H1 (cell line): ENCODE measurements at regions not wholly inside any gene's neighbourhood (a gene's known extent, or its start where the extent isn't known, plus 50 kb on each side); places are given as distances from the start of the nearest gene placed in this dataset.

Experiments used
- CTCF ChIA-PET: fragments of 300-600 bp; sonication (Branson Sonifier 250); formaldehyde crosslinking; loops from one replicate; lab custom pipeline; 2021; ENCODE audit not compliant: partially characterized antibody; lab: Charles Lee
- POLR2A ChIA-PET: fragments of 300-600 bp; sonication (Branson Sonifier 250); formaldehyde crosslinking; loops from one replicate; lab custom pipeline; 2021; ENCODE audit warnings: inconsistent platforms; ENCODE audit not compliant: partially characterized antibody; lab: Charles Lee
- DNase-seq, 2 experiments: peaks; one replicate each; pipeline versions ENCODE4 v3.0.0 to v3.0.0-alpha.2; 2010 to 2022; ENCODE audit warnings: low spot score in 2 of 2, low read depth in 1 of 2, mixed read lengths in 1 of 2
- FAIRE-seq: peaks from 2 replicates; lab custom pipeline; 2011; peaks lifted over from hg19 to GRCh38; lab: Jason Lieb, UNC
- H2AFZ ChIP-seq: 2 replicates; pipeline ENCODE4 v1.8.1; 2012; ENCODE audit warnings: low read length, inconsistent platforms
- H2AK5ac ChIP-seq: 2 replicates; pipeline ENCODE4 v1.6.1; 2013; ENCODE audit warnings: low read depth, low read length
- H2BK120ac ChIP-seq: replicated peaks from 2 replicates; pipeline ENCODE3; 2013; ENCODE audit warnings: low read depth, low read length, inconsistent platforms
- H2BK12ac ChIP-seq: 2 replicates; pipeline ENCODE4 v1.6.1; 2013; ENCODE audit warnings: low read depth, low read length
- H2BK15ac ChIP-seq: 2 replicates; pipeline ENCODE4 v1.6.1; 2013; ENCODE audit warnings: low read length
- H2BK20ac ChIP-seq: 2 replicates; pipeline ENCODE4 v1.6.1; 2013; ENCODE audit warnings: low read length
- H2BK5ac ChIP-seq: 2 replicates; pipeline ENCODE4 v1.6.1; 2013; ENCODE audit warnings: low read depth, low read length
- H3K14ac ChIP-seq: 2 replicates; pipeline ENCODE4 v1.6.1; 2013; ENCODE audit warnings: inconsistent platforms; ENCODE audit not compliant: insufficient read length
- H3K18ac ChIP-seq: 2 replicates; pipeline ENCODE4 v1.6.1; 2013; ENCODE audit warnings: low read length; ENCODE audit errors: extremely low read depth
- H3K23ac ChIP-seq: 2 replicates; pipeline ENCODE4 v1.6.1; 2013; ENCODE audit warnings: inconsistent platforms; ENCODE audit not compliant: insufficient read length
- H3K23me2 ChIP-seq: 2 replicates; pipeline ENCODE4 v1.6.1; 2013; ENCODE audit warnings: low read depth, low read length
- H3K27ac ChIP-seq: 2 replicates; pipeline ENCODE4 v1.6.1; 2011; ENCODE audit warnings: low read depth, low read length, inconsistent platforms
- H3K27me3 ChIP-seq, 4 experiments: replicated peaks in 1 of 4; 1 replicate in 1 of 4; 2 replicates in 3 of 4; pipeline versions ENCODE4 v1.6.1 to v1.8.1; 2011 to 2013; ENCODE audit warnings: low read length in 3 of 4, mild to moderate bottlenecking in 3 of 4, inconsistent platforms in 2 of 4, mixed read lengths in 2 of 4, moderate library complexity in 1 of 4; ENCODE audit not compliant: control insufficient read depth in 3 of 4, insufficient read depth in 3 of 4; ENCODE audit errors: extremely low read depth in 1 of 4
- H3K36me3 ChIP-seq, 4 experiments: 2 replicates each; pipeline versions ENCODE4 v1.6.1 to v1.8.1; 2011 to 2013; ENCODE audit warnings: mild to moderate bottlenecking in 4 of 4, low read length in 3 of 4, moderate library complexity in 2 of 4, control low read depth in 1 of 4, inconsistent platforms in 1 of 4; ENCODE audit not compliant: insufficient read depth in 4 of 4, control insufficient read depth in 2 of 4
- H3K4ac ChIP-seq: replicated peaks from 2 replicates; pipeline ENCODE3; 2013; ENCODE audit warnings: low read length, low read depth, mixed read lengths, inconsistent platforms; ENCODE audit not compliant: insufficient read length
- H3K4me1 ChIP-seq, 4 experiments: replicated peaks in 1 of 4; 1 replicate in 1 of 4; 2 replicates in 3 of 4; pipeline versions ENCODE4 v1.6.1 to v1.8.1; 2011 to 2013; ENCODE audit warnings: low read length in 3 of 4, inconsistent platforms in 2 of 4, mixed read lengths in 1 of 4; ENCODE audit not compliant: insufficient read depth in 4 of 4, control insufficient read depth in 3 of 4
- H3K4me2 ChIP-seq, 2 experiments: 2 replicates each; pipeline versions ENCODE4 v1.6.1 to v1.8.1; 2011 to 2013; ENCODE audit warnings: low read depth in 2 of 2, low read length in 2 of 2, control low read depth in 1 of 2, inconsistent platforms in 1 of 2, mild to moderate bottlenecking in 1 of 2; ENCODE audit not compliant: insufficient read depth in 1 of 2
- H3K4me3 ChIP-seq, 4 experiments: fragments of 200-600, 300-600 bp in 1 of 4; sonication (generic), shearing (Covaris generic), sonication (Bioruptor Twin) in 1 of 4; 2 replicates each; pipeline versions ENCODE4 v1.5.1 to v1.8.1; 2011 to 2016; ENCODE audit warnings: low read length in 4 of 4, low read depth in 3 of 4, control low read depth in 2 of 4, inconsistent platforms in 2 of 4, mild to moderate bottlenecking in 2 of 4, mixed read lengths in 1 of 4, moderate library complexity in 1 of 4; ENCODE audit not compliant: insufficient read depth in 2 of 4; ENCODE audit errors: extremely low read depth in 1 of 4
- H3K56ac ChIP-seq: replicated peaks from 2 replicates; pipeline ENCODE3; 2013; ENCODE audit warnings: low read depth, mild to moderate bottlenecking, mixed read lengths, low read length, inconsistent platforms; ENCODE audit not compliant: insufficient read length
- H3K79me1 ChIP-seq: 2 replicates; pipeline ENCODE4 v1.6.1; 2013; ENCODE audit warnings: low read depth, low read length, control low read depth
- H3K79me2 ChIP-seq, 2 experiments: 2 replicates each; pipeline versions ENCODE4 v1.6.1 to v1.8.1; 2012 to 2013; ENCODE audit warnings: low read length in 2 of 2, mild to moderate bottlenecking in 2 of 2, inconsistent platforms in 1 of 2; ENCODE audit not compliant: insufficient read depth in 2 of 2, control insufficient read depth in 1 of 2
- H3K9ac ChIP-seq, 4 experiments: replicated peaks in 1 of 4; 1 replicate in 1 of 4; 2 replicates in 3 of 4; pipeline versions ENCODE4 v1.6.1 to v1.8.1; 2011 to 2013; ENCODE audit warnings: low read depth in 3 of 4, low read length in 3 of 4, control low read depth in 2 of 4, mild to moderate bottlenecking in 2 of 4, moderate library complexity in 2 of 4, inconsistent platforms in 1 of 4; ENCODE audit errors: extremely low read depth in 1 of 4
- H3K9me3 ChIP-seq, 2 experiments: 2 replicates each; pipeline versions ENCODE4 v1.6.1 to v1.8.1; 2012 to 2013; ENCODE audit warnings: mild to moderate bottlenecking in 2 of 2, moderate library complexity in 2 of 2, control low read depth in 1 of 2, inconsistent platforms in 1 of 2, low read depth in 1 of 2, low read length in 1 of 2, mixed read lengths in 1 of 2; ENCODE audit not compliant: insufficient read depth in 2 of 2
- H4K20me1 ChIP-seq, 2 experiments: replicated peaks in 1 of 2; 2 replicates each; pipeline versions ENCODE3 to v1.8.1; 2011 to 2013; ENCODE audit warnings: inconsistent platforms in 2 of 2, low read length in 2 of 2, mild to moderate bottlenecking in 1 of 2; ENCODE audit not compliant: insufficient read depth in 2 of 2, control insufficient read depth in 1 of 2
- H4K5ac ChIP-seq: 2 replicates; pipeline ENCODE4 v1.6.1; 2013; ENCODE audit warnings: low read length, low read depth, mixed read lengths, inconsistent platforms; ENCODE audit not compliant: insufficient read length
- H4K8ac ChIP-seq: 2 replicates; pipeline ENCODE4 v1.8.0; 2013; ENCODE audit warnings: mild to moderate bottlenecking, moderate library complexity, low read length, inconsistent platforms; ENCODE audit not compliant: insufficient read depth; ENCODE audit errors: extremely low read depth
- H4K91ac ChIP-seq: replicated peaks from 2 replicates; pipeline ENCODE3; 2013; ENCODE audit warnings: low read length, mixed read lengths, inconsistent platforms; ENCODE audit not compliant: insufficient read length
- ATF3 ChIP-seq: IDR thresholded peaks from 2 replicates; pipeline ENCODE4 v1.6.1; 2011; ENCODE audit warnings: low read depth, mild to moderate bottlenecking, low read length; ENCODE audit not compliant: insufficient read depth
- EGR1 ChIP-seq: IDR thresholded peaks from 2 replicates; pipeline ENCODE4 v1.6.1; 2011; ENCODE audit warnings: low read depth, low read length, borderline replicate concordance
- EP300 ChIP-seq, 2 experiments: IDR thresholded peaks; 1 replicate in 1 of 2; 2 replicates in 1 of 2; pipeline ENCODE4 v1.6.1; 2011 to 2012; ENCODE audit warnings: low read depth in 2 of 2, low read length in 2 of 2, mild to moderate bottlenecking in 2 of 2, borderline replicate concordance in 1 of 2, inconsistent platforms in 1 of 2, moderate library complexity in 1 of 2
- MAX ChIP-seq: IDR thresholded peaks from 2 replicates; pipeline ENCODE4 v1.6.1; 2012; ENCODE audit warnings: inconsistent platforms
- POLR2A ChIP-seq, 2 experiments: IDR thresholded peaks; 1 replicate in 1 of 2; 2 replicates in 1 of 2; pipeline ENCODE4 v1.6.1; 2011; ENCODE audit warnings: low read depth in 2 of 2, low read length in 2 of 2, mild to moderate bottlenecking in 2 of 2; ENCODE audit errors: control extremely low read depth in 1 of 2
- POLR2AphosphoS5 ChIP-seq: IDR thresholded peaks from 2 replicates; pipeline ENCODE4 v1.6.1; 2011; ENCODE audit warnings: low read depth, low read length
- RNF2 ChIP-seq: fragments of 200-900, 300-1000 bp; sonication (generic); IDR thresholded peaks from 2 replicates; pipeline ENCODE4 v1.7.1; 2016; ENCODE audit warnings: borderline replicate concordance, low read depth, mild to moderate bottlenecking, antibody characterized with exemption, low read length; ENCODE audit not compliant: poor library complexity, severe bottlenecking; ENCODE audit errors: missing control alignments
- SIX5 ChIP-seq: IDR thresholded peaks from 2 replicates; pipeline ENCODE4 v1.6.1; 2011; ENCODE audit warnings: mild to moderate bottlenecking, low read depth, low read length
- TBP ChIP-seq: IDR thresholded peaks from 2 replicates; pipeline ENCODE4 v1.6.1; 2011; ENCODE audit warnings: low read depth, low read length, improper control_type of control experiment
- TEAD4 ChIP-seq: IDR thresholded peaks from 2 replicates; pipeline ENCODE4 v1.6.1; 2012; ENCODE audit warnings: low read depth, low read length, inconsistent platforms, mixed read lengths
- WGBS, 2 experiments: shearing (Covaris generic) in 1 of 2; methylation state at CpG; one replicate each; pipeline versions ENCODE4 v1.1.6 to v1.1.7; 2013 to 2015; ENCODE audit warnings: low lambda C conversion rate in 2 of 2, mixed read lengths in 2 of 2, inconsistent platforms in 1 of 2, low coverage in 1 of 2, missing lambda C conversion rate in 1 of 2; ENCODE audit not compliant: insufficient replicate concordance in 2 of 2, insufficient coverage in 1 of 2, insufficient read length in 1 of 2; ENCODE audit errors: extremely low coverage in 1 of 2, missing lambda C conversion rate in 1 of 2; 5-methylcytosine and 5-hydroxymethylcytosine counted together

- Histone ChIP-seq H2BK15ac (no peak overlapping the region), H2BK120ac (no peak overlapping the region)
- TF ChIP-seq EP300 (IDR thresholded peaks at IDR 0.05; ENCODE audit: borderline replicate concordance in 1 of 2, low read depth in 2 of 2, low read length in 2 of 2) = no peak
- no peak for TF ChIP-seq TEAD4
- TF ChIP-seq ATF3 = no peak
- TF ChIP-seq SIX5 = no peak
- TF ChIP-seq TBP = no peak
- TF ChIP-seq EGR1 = no peak
- no peak for TF ChIP-seq RNF2
- TF ChIP-seq POLR2A (IDR thresholded peaks at IDR 0.05; ENCODE audit: control extremely low read depth in 1 of 2, low read depth in 2 of 2, low read length in 2 of 2) = no peak
- no peak for TF ChIP-seq MAX
- TF ChIP-seq POLR2AphosphoS5 = no peak
- TF ChIP-seq, all 59 proteins: peak for 0
- H3K23me2 ChIP-seq = no peaks in the 10 kb centered on the region
- POLR2A ChIA-PET = no interaction called here
- no peaks in the 10 kb centered on the region for H3K79me1 ChIP-seq
- no peaks in the 10 kb centered on the region for H3K36me3 ChIP-seq
- no peak overlapping the region for H2BK20ac ChIP-seq
- no peak overlapping the region for H4K5ac ChIP-seq
- H2AFZ ChIP-seq = no peak overlapping the region
- 98% methylated on average over 3 of the region's 3 CpGs; no CpG with 5 or more reads in 1 of the 2 experiments for WGBS, 2 experiments
- H3K4me2 ChIP-seq = no peak overlapping the region
- H2BK5ac ChIP-seq = no peak overlapping the region
- H4K91ac ChIP-seq = no peak overlapping the region
- no peak overlapping the region for H3K9ac ChIP-seq
- no peak overlapping the region for H3K14ac ChIP-seq
- DNase-seq = no peak
- H4K8ac ChIP-seq = no peak overlapping the region
- H3K9me3 ChIP-seq = no peaks in the 10 kb centered on the region
- H3K56ac ChIP-seq = no peak overlapping the region
- H3K4ac ChIP-seq = no peak overlapping the region
- H4K20me1 ChIP-seq = no peaks in the 10 kb centered on the region
- no peaks in the 10 kb centered on the region for H3K79me2 ChIP-seq
- FAIRE-seq = no peak
- no peak overlapping the region for H3K18ac ChIP-seq
- H3K27me3 ChIP-seq = no peaks in the 10 kb centered on the region
- no peak overlapping the region for H2AK5ac ChIP-seq
- no peak overlapping the region for H3K27ac ChIP-seq
- no peaks in the 10 kb centered on the region for H3K4me1 ChIP-seq
- H3K23ac ChIP-seq = no peak overlapping the region
- H2BK12ac ChIP-seq = no peak overlapping the region
- no peak overlapping the region for H3K4me3 ChIP-seq
- CTCF ChIA-PET = interaction anchor here (0.7 kb wide), 1 partner anchor 11 kb away, joined by 3 read pairs; no protein-coding TSS in a partner anchor
These were observed 212.9 kb upstream of the ARPP21 start for GRCh38 chr3:35426366-35426958.
